CD14-positive monocyte (primary cell): ENCODE measurements at regions not wholly inside any gene's neighbourhood (a gene's known extent, or its start where the extent isn't known, plus 50 kb on each side); places are given as distances from the start of the nearest gene placed in this dataset.
"Not testable (repeated sequence)": the region's sequence is repeated elsewhere in the genome, so short reads cannot be mapped to it uniquely, and the experiment has no call there.

Experiments used
- DNase-seq, 3 donors: peaks; one replicate each; pipeline ENCODE4 v3.0.0-alpha.2; 2011 to 2022
- H2AFZ ChIP-seq: 2 replicates; pipeline ENCODE4 v1.6.0; 2012; ENCODE audit warnings: mild to moderate bottlenecking, low read depth, low read length, inconsistent platforms; ENCODE audit not compliant: insufficient read depth, poor library complexity, severe bottlenecking
- H3K27ac ChIP-seq, 2 donors: 1 replicate in 1 of 2; 2 replicates in 1 of 2; pipeline ENCODE4 v1.5.1; 2012 to 2013; ENCODE audit warnings: low read length in 2 of 2, control low read depth in 1 of 2, inconsistent platforms in 1 of 2, low read depth in 1 of 2, mild to moderate bottlenecking in 1 of 2
- H3K27me3 ChIP-seq, 2 donors: one replicate each; pipeline versions ENCODE4 v1.6.0 to v1.6.1; 2011 to 2013; ENCODE audit warnings: low read length in 2 of 2; ENCODE audit not compliant: control insufficient read depth in 2 of 2, insufficient read depth in 2 of 2
- H3K36me3 ChIP-seq, 2 donors: replicated peaks in 1 of 2; 1 replicate in 1 of 2; 2 replicates in 1 of 2; pipeline versions ENCODE4 v1.5.1 to v1.6.1; 2012 to 2013; ENCODE audit warnings: low read length in 2 of 2, control low read depth in 1 of 2, inconsistent platforms in 1 of 2, mild to moderate bottlenecking in 1 of 2; ENCODE audit not compliant: insufficient read depth in 2 of 2, control insufficient read depth in 1 of 2
- H3K4me1 ChIP-seq, 2 donors: 1 replicate in 1 of 2; 2 replicates in 1 of 2; pipeline versions ENCODE4 v1.5.1 to v1.6.1; 2012 to 2013; ENCODE audit warnings: low read length in 2 of 2, control low read depth in 1 of 2, inconsistent platforms in 1 of 2, mild to moderate bottlenecking in 1 of 2, moderate library complexity in 1 of 2; ENCODE audit not compliant: insufficient read depth in 2 of 2, control insufficient read depth in 1 of 2
- H3K4me2 ChIP-seq: replicated peaks from 2 replicates; pipeline ENCODE3; 2012; ENCODE audit warnings: low read length, moderate library complexity, mild to moderate bottlenecking; ENCODE audit not compliant: poor library complexity, severe bottlenecking; ENCODE audit errors: extremely low read depth
- H3K4me3 ChIP-seq, 3 experiments: fragments of 200-600 bp in 1 of 3; sonication (generic) in 1 of 3; replicated peaks in 1 of 3; 1 replicate in 2 of 3; 2 replicates in 1 of 3; pipeline ENCODE4 v1.5.1; 2011 to 2013; ENCODE audit warnings: low read length in 3 of 3, mild to moderate bottlenecking in 3 of 3, control low read depth in 2 of 3, low read depth in 2 of 3, inconsistent platforms in 1 of 3, moderate library complexity in 1 of 3
- H3K79me2 ChIP-seq: 2 replicates; pipeline ENCODE4 v1.6.0; 2012; ENCODE audit warnings: mild to moderate bottlenecking, control low read depth, inconsistent platforms, low read length, moderate library complexity; ENCODE audit not compliant: insufficient read depth
- H3K9ac ChIP-seq: 2 replicates; pipeline ENCODE4 v1.6.0; 2017; ENCODE audit warnings: low read length, mild to moderate bottlenecking; ENCODE audit not compliant: insufficient read depth, poor library complexity, severe bottlenecking
- H3K9me3 ChIP-seq, 2 donors: replicated peaks in 1 of 2; 1 replicate in 1 of 2; 2 replicates in 1 of 2; pipeline versions ENCODE4 v1.5.1 to v1.6.1; 2012 to 2013; ENCODE audit warnings: low read length in 2 of 2, control low read depth in 1 of 2; ENCODE audit not compliant: control insufficient read depth in 1 of 2, insufficient read depth in 1 of 2
- H4K20me1 ChIP-seq: 2 replicates; pipeline ENCODE4 v1.6.0; 2012; ENCODE audit warnings: mild to moderate bottlenecking, low read length, control low read depth, moderate library complexity; ENCODE audit not compliant: insufficient read depth
- H3K27ac Mint-ChIP-seq, 7 donors: one replicate each; pipeline ENCODE4 v1.8.0; 2020; ENCODE audit warnings: mild to moderate bottlenecking in 7 of 7, mixed read lengths in 7 of 7, moderate library complexity in 6 of 7, inconsistent platforms in 2 of 7
- H3K27me3 Mint-ChIP-seq, 3 donors: one replicate each; pipeline ENCODE4 v1.8.0; 2021 to 2022; ENCODE audit warnings: low read depth in 3 of 3, mild to moderate bottlenecking in 3 of 3, mixed read lengths in 3 of 3, moderate library complexity in 3 of 3, inconsistent platforms in 1 of 3
- H3K36me3 Mint-ChIP-seq, 2 donors: one replicate each; pipeline ENCODE4 v1.8.0; 2020; ENCODE audit warnings: mixed read lengths in 2 of 2, inconsistent platforms in 1 of 2, mild to moderate bottlenecking in 1 of 2
- H3K4me1 Mint-ChIP-seq: one replicate; pipeline ENCODE4 v1.8.0; 2020; ENCODE audit warnings: mild to moderate bottlenecking, mixed read lengths
- H3K4me3 Mint-ChIP-seq, 2 donors: one replicate each; pipeline ENCODE4 v1.8.0; 2020; ENCODE audit warnings: mild to moderate bottlenecking in 2 of 2, mixed read lengths in 2 of 2, moderate library complexity in 1 of 2
- H3K9me3 Mint-ChIP-seq, 7 donors: one replicate each; pipeline ENCODE4 v1.8.0; 2020 to 2022; ENCODE audit warnings: mixed read lengths in 7 of 7, mild to moderate bottlenecking in 6 of 7, moderate library complexity in 6 of 7, inconsistent platforms in 2 of 7
- WGBS: methylation state at CpG from one replicate; pipeline ENCODE4 v1.1.5; 2013; ENCODE audit warnings: missing lambda C conversion rate; ENCODE audit not compliant: insufficient coverage; 5-methylcytosine and 5-hydroxymethylcytosine counted together
- intact Hi-C, 2 donors: fragments of 100-400 bp; cut with micrococcal nuclease; formaldehyde crosslinking; loops; one replicate each; pipeline versions ENCODE4 v1.15.0 to v1.15.1; 2023
- TF ChIP-seq, protein P1 (sequence below): fragments of 200-600 bp; IDR thresholded peaks from one replicate; pipeline ENCODE4 v1.8.0; 2022; ENCODE audit warnings: antibody characterized with exemption, mild to moderate bottlenecking

DNA sequence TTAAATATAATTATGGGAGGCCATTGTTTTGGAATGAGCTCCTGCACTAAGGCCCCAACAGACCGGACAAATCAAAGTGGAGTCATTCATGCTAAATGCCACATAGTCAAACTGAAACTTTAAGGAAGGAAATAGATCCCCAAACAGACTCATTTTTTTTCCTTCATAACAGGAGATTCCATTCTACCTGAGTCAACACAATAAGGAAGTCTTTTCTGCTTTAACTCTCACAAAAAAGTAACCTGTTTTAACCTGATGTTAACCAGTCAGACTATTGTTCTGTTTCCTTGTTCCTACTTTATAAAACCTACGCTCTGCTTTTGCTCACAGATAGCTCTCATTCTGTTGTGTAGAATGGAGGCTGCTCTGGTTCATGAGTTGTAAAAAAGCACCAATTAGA is 234.9 kb downstream of the YTHDC2 start:
- peaks cover 0 to 5% of the 10 kb centered on the region in 2 donors for H3K9me3 ChIP-seq
- TF ChIP-seq, protein P1, sequence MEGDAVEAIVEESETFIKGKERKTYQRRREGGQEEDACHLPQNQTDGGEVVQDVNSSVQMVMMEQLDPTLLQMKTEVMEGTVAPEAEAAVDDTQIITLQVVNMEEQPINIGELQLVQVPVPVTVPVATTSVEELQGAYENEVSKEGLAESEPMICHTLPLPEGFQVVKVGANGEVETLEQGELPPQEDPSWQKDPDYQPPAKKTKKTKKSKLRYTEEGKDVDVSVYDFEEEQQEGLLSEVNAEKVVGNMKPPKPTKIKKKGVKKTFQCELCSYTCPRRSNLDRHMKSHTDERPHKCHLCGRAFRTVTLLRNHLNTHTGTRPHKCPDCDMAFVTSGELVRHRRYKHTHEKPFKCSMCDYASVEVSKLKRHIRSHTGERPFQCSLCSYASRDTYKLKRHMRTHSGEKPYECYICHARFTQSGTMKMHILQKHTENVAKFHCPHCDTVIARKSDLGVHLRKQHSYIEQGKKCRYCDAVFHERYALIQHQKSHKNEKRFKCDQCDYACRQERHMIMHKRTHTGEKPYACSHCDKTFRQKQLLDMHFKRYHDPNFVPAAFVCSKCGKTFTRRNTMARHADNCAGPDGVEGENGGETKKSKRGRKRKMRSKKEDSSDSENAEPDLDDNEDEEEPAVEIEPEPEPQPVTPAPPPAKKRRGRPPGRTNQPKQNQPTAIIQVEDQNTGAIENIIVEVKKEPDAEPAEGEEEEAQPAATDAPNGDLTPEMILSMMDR = no peak
- no peaks in the 10 kb centered on the region for H3K36me3 ChIP-seq
- H3K79me2 ChIP-seq = no peaks in the 10 kb centered on the region
- Mint-ChIP-seq H3K4me3 (no peak overlapping the region), H3K27me3 (peaks cover 0 to 4% (median 0%) of the 10 kb centered on the region in 3 donors), H3K27ac (no peak overlapping the region), H3K36me3 (no peaks in the 10 kb centered on the region), H3K9me3 (peaks cover 0 to 13% (median 5%) of the 10 kb centered on the region in 7 donors), H3K4me1 (no peaks in the 10 kb centered on the region)
- no peak overlapping the region for H3K9ac ChIP-seq
- no peaks in the 10 kb centered on the region for H3K27me3 ChIP-seq
- H4K20me1 ChIP-seq = no peaks in the 10 kb centered on the region
- intact Hi-C loops = no loop called here
- H3K4me2 ChIP-seq = no peak overlapping the region
- H3K4me3 ChIP-seq = no peak overlapping the region
- DNase-seq = no peak
- H3K4me1 ChIP-seq = no peaks in the 10 kb centered on the region
- 60% methylated on average over 1 of the region's 2 CpGs for WGBS
- no peak overlapping the region for H3K27ac ChIP-seq
- no peak overlapping the region for H2AFZ ChIP-seq

DNA sequence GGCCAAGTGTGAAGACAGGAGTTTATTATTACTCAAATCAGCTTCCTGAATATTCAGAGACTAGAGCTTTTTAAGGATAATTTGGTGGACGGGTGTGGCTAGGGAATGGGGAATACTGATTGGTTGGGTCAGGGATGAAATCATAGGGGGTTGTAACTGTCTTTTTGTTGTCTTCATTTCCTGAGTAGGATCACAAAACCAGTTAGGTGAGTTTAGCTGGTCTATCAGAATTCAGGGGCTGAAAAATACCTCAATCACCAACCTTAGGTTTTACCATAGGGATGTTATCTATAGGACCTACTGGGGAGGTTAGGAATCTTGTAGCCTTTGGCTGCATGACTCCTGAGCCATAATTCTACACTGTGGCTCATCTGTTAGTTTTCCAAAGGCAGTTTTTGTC is 235.8 kb downstream of the YTHDC2 start:
- H3K27me3 Mint-ChIP-seq = peaks cover 0 to 4% (median 0%) of the 10 kb centered on the region in 3 donors
- Histone ChIP-seq H3K9ac (no peak overlapping the region), H2AFZ (no peak overlapping the region), H3K27ac (no peak overlapping the region), H3K4me2 (no peak overlapping the region), H3K27me3 (no peaks in the 10 kb centered on the region), H3K79me2 (no peaks in the 10 kb centered on the region), H3K4me3 (no peak overlapping the region), H3K9me3 (peaks cover 0 to 6% of the 10 kb centered on the region in 2 donors), H3K36me3 (no peaks in the 10 kb centered on the region), H4K20me1 (no peaks in the 10 kb centered on the region), H3K4me1 (no peaks in the 10 kb centered on the region)
- peaks cover 0 to 11% (median 3%) of the 10 kb centered on the region in 7 donors for H3K9me3 Mint-ChIP-seq
- 83% methylated on average over 1 of the region's 1 CpG for WGBS
- no peaks in the 10 kb centered on the region for H3K36me3 Mint-ChIP-seq
- intact Hi-C loops = no loop called here
- TF ChIP-seq, protein P1 = no peak
- DNase-seq = no peak
- no peak overlapping the region for H3K27ac Mint-ChIP-seq
- H3K4me3 Mint-ChIP-seq = no peak overlapping the region
- H3K4me1 Mint-ChIP-seq = no peaks in the 10 kb centered on the region

DNA sequence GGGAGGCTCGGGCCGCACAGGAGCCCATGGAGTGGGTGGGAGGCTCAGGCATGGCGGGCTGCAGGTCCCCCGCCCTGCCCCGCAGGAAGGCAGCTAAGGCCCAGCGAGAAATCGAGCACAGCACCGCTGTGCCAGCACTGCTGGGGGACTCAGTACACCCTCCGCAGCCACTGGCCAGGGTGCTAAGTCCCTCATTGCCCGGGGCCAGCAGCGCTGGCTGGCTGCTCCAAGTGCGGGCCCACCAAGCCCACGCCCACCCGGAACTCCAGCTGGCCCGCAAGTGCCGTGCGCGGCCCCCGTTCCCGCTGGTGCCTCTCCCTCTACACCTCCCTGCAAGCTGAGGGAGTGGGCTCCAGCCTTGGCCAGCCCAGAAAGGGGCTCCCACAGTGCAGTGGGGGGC is 239.7 kb downstream of the YTHDC2 start:
- WGBS = 95% methylated on average over 8 of the region's 20 CpGs
- intact Hi-C loops = not testable (repeated sequence)

More for the DNA sequence above, 239.7 kb downstream of the YTHDC2 start:
- not testable (repeated sequence) for H3K27me3 ChIP-seq, H3K79me2 ChIP-seq, DNase-seq, H3K4me1 ChIP-seq, H3K9me3 ChIP-seq, H4K20me1 ChIP-seq, H3K27ac ChIP-seq, H3K4me2 ChIP-seq, H3K4me3 ChIP-seq, H3K4me1 Mint-ChIP-seq, H3K27me3 Mint-ChIP-seq, H2AFZ ChIP-seq, H3K36me3 Mint-ChIP-seq, H3K36me3 ChIP-seq, H3K9ac ChIP-seq, H3K27ac Mint-ChIP-seq, H3K4me3 Mint-ChIP-seq
- H3K9me3 Mint-ChIP-seq = peaks cover 0 to 16% (median 5%) of the 10 kb centered on the region in 7 donors
